ENCODE measurements at regions not wholly inside any gene's neighbourhood (a gene's known extent, or its start where the extent isn't known, plus 50 kb on each side); places are given as distances from the start of the nearest gene placed in this dataset.

GRCh38 chr16:51355875-51356274 is 204.8 kb upstream of the SALL1 start:
- no peaks in the 10 kb centered on the region for H3K4me1 ChIP-seq
- no peaks in the 10 kb centered on the region for H3K36me3 ChIP-seq
- H3K4me3 ChIP-seq, result no peak overlapping the region
- no peak overlapping the region for H3K27ac ChIP-seq
- no peaks in the 10 kb centered on the region for H3K9me3 ChIP-seq
- H3K27me3 ChIP-seq, result no peaks in the 10 kb centered on the region
- no peak for TF ChIP-seq CTCF (IDR thresholded peaks at IDR 0.05)
- intact Hi-C loops (cut with DNase I), result no loop called here
- no peak for DNase-seq
- ATAC-seq, result no peak

- Histone ChIP-seq H3K9me3 (no peaks in the 10 kb centered on the region), H3K36me3 (no peaks in the 10 kb centered on the region), H3K27me3 (no peaks in the 10 kb centered on the region), H3K4me1 (no peaks in the 10 kb centered on the region), H3K27ac (no peak overlapping the region), H3K4me3 (no peak overlapping the region)
- DNase-seq (no peak), ATAC-seq (no peak)
- intact Hi-C loops (cut with DNase I), result no loop called here
- no peak for TF ChIP-seq CTCF (IDR thresholded peaks at IDR 0.05)
These were observed 204.1 kb upstream of the SALL1 start for GRCh38 chr16:51355195-51355594.

GRCh38 chr16:51353055-51353454 is 202.0 kb upstream of the SALL1 start:
- no peak for ATAC-seq
- Histone ChIP-seq H3K4me3 (no peak overlapping the region), H3K4me1 (no peaks in the 10 kb centered on the region), H3K27me3 (no peaks in the 10 kb centered on the region), H3K27ac (no peak overlapping the region), H3K36me3 (no peaks in the 10 kb centered on the region), H3K9me3 (no peaks in the 10 kb centered on the region)
- intact Hi-C loops (cut with DNase I), result no loop called here
- DNase-seq, result no peak
- no peak for TF ChIP-seq CTCF (IDR thresholded peaks at IDR 0.05)

GRCh38 chr16:51349626-51350025 is 198.6 kb upstream of the SALL1 start:
- Histone ChIP-seq H3K27me3 (no peaks in the 10 kb centered on the region), H3K36me3 (no peaks in the 10 kb centered on the region), H3K9me3 (no peaks in the 10 kb centered on the region), H3K4me3 (no peak overlapping the region), H3K27ac (no peak overlapping the region), H3K4me1 (no peaks in the 10 kb centered on the region)
- no peak for TF ChIP-seq CTCF (IDR thresholded peaks at IDR 0.05)
- DNase-seq, result no peak
- intact Hi-C loops (cut with DNase I), result no loop called here
- no peak for ATAC-seq

- H3K27ac ChIP-seq, result no peak overlapping the region
- intact Hi-C loops (cut with DNase I), result no loop called here
- H3K4me1 ChIP-seq, result no peaks in the 10 kb centered on the region
- ATAC-seq (no peak), DNase-seq (no peak)
- H3K27me3 ChIP-seq, result no peaks in the 10 kb centered on the region
- no peak overlapping the region for H3K4me3 ChIP-seq
- no peaks in the 10 kb centered on the region for H3K9me3 ChIP-seq
- no peak for TF ChIP-seq CTCF (IDR thresholded peaks at IDR 0.05)
- no peaks in the 10 kb centered on the region for H3K36me3 ChIP-seq
These were observed 192.3 kb upstream of the SALL1 start for GRCh38 chr16:51343411-51343810.
